Testis (tissue), 2 donors: ENCODE measurements at regions not wholly inside any gene's neighbourhood (a gene's known extent, or its start where the extent isn't known, plus 50 kb on each side); places are given as distances from the start of the nearest gene placed in this dataset.

Source experiments
- CTCF ChIP-seq, 3 experiments: fragments of 450-650 bp in 2 of 3; fragments of 200-600 bp in 1 of 3; sonication (generic) in 1 of 3; IDR thresholded peaks; one replicate each; pipeline ENCODE4 v1.5.1; 2016 to 2019; ENCODE audit warnings: antibody characterized with exemption in 3 of 3, mild to moderate bottlenecking in 2 of 3, moderate library complexity in 1 of 3
- POLR2A ChIP-seq: fragments of 450-650 bp; IDR thresholded peaks from one replicate; pipeline ENCODE4 v1.6.1; 2017; ENCODE audit warnings: antibody characterized with exemption, mild to moderate bottlenecking, moderate library complexity

- TF ChIP-seq CTCF (IDR thresholded peaks at IDR 0.05), result no peak
- no peak for TF ChIP-seq POLR2A
These were observed 134.6 kb downstream of the CEBPB start for GRCh38 chr20:50325215-50325614.
